ENCODE measurements at regions not wholly inside any gene's neighbourhood (a gene's known extent, or its start where the extent isn't known, plus 50 kb on each side); places are given as distances from the start of the nearest gene placed in this dataset.

- WGBS (ENCODE audit: insufficient coverage) = 50% methylated on average over 1 of the region's 1 CpG
- no peak overlapping the region for H3K27ac ChIP-seq (ENCODE audit: low read length in 2 of 2)
- no peak for TF ChIP-seq EZH2 (IDR thresholded peaks at IDR 0.05; ENCODE audit: borderline replicate concordance, insufficient read depth, low read depth, low read length, poor library complexity, severe bottlenecking)
- H3K4me2 ChIP-seq (replicated peaks; ENCODE audit: low read depth, low read length, poor library complexity, severe bottlenecking) = no peak overlapping the region
- no peaks in the 10 kb centered on the region for H3K36me3 ChIP-seq (replicated peaks in 1 of 2; ENCODE audit: control extremely low read depth in 1 of 2, control insufficient read depth in 1 of 2, extremely low read depth in 1 of 2, insufficient read depth in 2 of 2, low read length in 1 of 2)
- H4K20me1 ChIP-seq (ENCODE audit: control insufficient read depth, insufficient read depth, low read length, poor library complexity, severe bottlenecking) = no peaks in the 10 kb centered on the region
- Mint-ChIP-seq H3K27me3 (no peaks in the 10 kb centered on the region), H3K9me3 (ENCODE audit: insufficient read depth) (no peaks in the 10 kb centered on the region), H3K27ac (no peak overlapping the region), H3K4me3 (no peak overlapping the region), H3K4me1 (no peaks in the 10 kb centered on the region)
- H3K27me3 ChIP-seq (replicated peaks in 1 of 4; ENCODE audit: control extremely low read depth in 1 of 4, control insufficient read depth in 3 of 4, insufficient read depth in 4 of 4, low read length in 3 of 4) = no peaks in the 10 kb centered on the region
- no peak for DNase-seq
- no peaks in the 10 kb centered on the region for H3K9me3 ChIP-seq (ENCODE audit: control extremely low read depth in 1 of 3, control insufficient read depth in 2 of 3, insufficient read depth in 1 of 3, low read length in 2 of 3)
- H3K79me2 ChIP-seq (ENCODE audit: control insufficient read depth, insufficient read depth, low read length) = no peaks in the 10 kb centered on the region
- intact Hi-C loops (cut with micrococcal nuclease) = no loop called here
- POLR2A ChIA-PET = no interaction called here
- CTCF ChIA-PET = no interaction called here
- no peak overlapping the region for H2AFZ ChIP-seq (ENCODE audit: insufficient read depth, low read depth, low read length, poor library complexity, severe bottlenecking)
- ATAC-seq (ENCODE audit: low read depth) = no peak
- H3K9ac ChIP-seq (ENCODE audit: low read length) = no peak overlapping the region
- H3K4me1 ChIP-seq (ENCODE audit: control insufficient read depth in 2 of 2, insufficient read depth in 2 of 2, low read length in 2 of 2) = no peaks in the 10 kb centered on the region
- H3K4me3 ChIP-seq (ENCODE audit: control extremely low read depth in 1 of 5, extremely low read depth in 1 of 5, insufficient read depth in 1 of 5, low read depth in 2 of 5, low read length in 4 of 5) = no peak overlapping the region
Measured at GRCh38 chr18:53701697-53702096, 522.8 kb downstream of the MBD2 start.

GRCh38 chr18:53698907-53699306 is 525.6 kb downstream of the MBD2 start:
- POLR2A ChIA-PET = no interaction called here
- no peaks in the 10 kb centered on the region for H3K9me3 Mint-ChIP-seq (ENCODE audit: insufficient read depth)
- no peak overlapping the region for H3K27ac Mint-ChIP-seq
- Histone ChIP-seq H2AFZ (ENCODE audit: insufficient read depth, low read depth, low read length, poor library complexity, severe bottlenecking) (no peak overlapping the region), H3K27me3 (replicated peaks in 1 of 4; ENCODE audit: control extremely low read depth in 1 of 4, control insufficient read depth in 3 of 4, insufficient read depth in 4 of 4, low read length in 3 of 4) (no peaks in the 10 kb centered on the region), H3K36me3 (replicated peaks in 1 of 2; ENCODE audit: control extremely low read depth in 1 of 2, control insufficient read depth in 1 of 2, extremely low read depth in 1 of 2, insufficient read depth in 2 of 2, low read length in 1 of 2) (no peaks in the 10 kb centered on the region), H3K9ac (ENCODE audit: low read length) (no peak overlapping the region), H3K4me1 (ENCODE audit: control insufficient read depth in 2 of 2, insufficient read depth in 2 of 2, low read length in 2 of 2) (no peaks in the 10 kb centered on the region), H3K79me2 (ENCODE audit: control insufficient read depth, insufficient read depth, low read length) (no peaks in the 10 kb centered on the region), H4K20me1 (ENCODE audit: control insufficient read depth, insufficient read depth, low read length, poor library complexity, severe bottlenecking) (no peaks in the 10 kb centered on the region), H3K4me3 (ENCODE audit: control extremely low read depth in 1 of 5, extremely low read depth in 1 of 5, insufficient read depth in 1 of 5, low read depth in 2 of 5, low read length in 4 of 5) (no peak overlapping the region), H3K4me2 (replicated peaks; ENCODE audit: low read depth, low read length, poor library complexity, severe bottlenecking) (no peak overlapping the region), H3K27ac (ENCODE audit: low read length in 2 of 2) (no peak overlapping the region), H3K9me3 (ENCODE audit: control extremely low read depth in 1 of 3, control insufficient read depth in 2 of 3, insufficient read depth in 1 of 3, low read length in 2 of 3) (no peaks in the 10 kb centered on the region)
- ATAC-seq (ENCODE audit: low read depth) = no peak
- TF ChIP-seq CTCF (IDR thresholded peaks at IDR 0.05) = no peak
- no peak for TF ChIP-seq EZH2 (IDR thresholded peaks at IDR 0.05; ENCODE audit: borderline replicate concordance, insufficient read depth, low read depth, low read length, poor library complexity, severe bottlenecking)
- 0% methylated on average over 1 of the region's 2 CpGs for WGBS (ENCODE audit: insufficient coverage)
- H3K4me3 Mint-ChIP-seq = no peak overlapping the region
- intact Hi-C loops (cut with micrococcal nuclease) = loop anchor here (5.0 kb wide), 1 partner anchor 973 kb away; no protein-coding TSS in a partner anchor
- DNase-seq = no peak
- CTCF ChIA-PET = no interaction called here
- no peaks in the 10 kb centered on the region for H3K27me3 Mint-ChIP-seq
- no peaks in the 10 kb centered on the region for H3K4me1 Mint-ChIP-seq

Measured in B cell (primary cell).